Body of pancreas (tissue), 4 donors: ENCODE measurements at regions not wholly inside any gene's neighbourhood (a gene's known extent, or its start where the extent isn't known, plus 50 kb on each side); places are given as distances from the start of the nearest gene placed in this dataset.

ENCODE experiments used
- ATAC-seq: fragments of 150-250 bp; one replicate; pipeline ENCODE4 v1.9.1; 2016
- DNase-seq, 4 donors: peaks; one replicate each; pipeline ENCODE4 v3.0.0-alpha.2; 2019
- H3K27ac ChIP-seq, 4 donors: fragments of 200-600 bp; sonication (generic); 1 replicate in 3 of 4; 2 replicates in 1 of 4; pipeline versions ENCODE4 v1.5.1 to v1.6.1; 2016 to 2019; ENCODE audit warnings: mild to moderate bottlenecking in 1 of 4, mixed read lengths in 1 of 4, moderate library complexity in 1 of 4
- H3K27me3 ChIP-seq, 2 donors: fragments of 200-600 bp; sonication (generic); one replicate each; pipeline ENCODE4 v1.6.0; 2016; ENCODE audit warnings: mild to moderate bottlenecking in 1 of 2
- H3K36me3 ChIP-seq, 2 donors: fragments of 200-600 bp; sonication (generic); replicated peaks in 1 of 2; 2 replicates each; pipeline ENCODE4 v1.5.1; 2016; ENCODE audit warnings: low read depth in 2 of 2; ENCODE audit not compliant: insufficient read depth in 1 of 2
- H3K4me1 ChIP-seq: fragments of 200-600 bp; sonication (generic); one replicate; pipeline ENCODE4 v1.6.0; 2016
- H3K4me3 ChIP-seq, 2 donors: fragments of 200-600 bp; sonication (generic); 1 replicate in 1 of 2; 2 replicates in 1 of 2; pipeline ENCODE4 v1.5.1; 2016 to 2019
- H3K9me3 ChIP-seq, 3 donors: fragments of 200-600 bp; sonication (generic); 1 replicate in 2 of 3; 2 replicates in 1 of 3; pipeline ENCODE4 v1.5.1; 2016
- CTCF ChIP-seq, 7 experiments: fragments of 450-650 bp in 4 of 7; fragments of 200-600 bp in 3 of 7; sonication (generic) in 3 of 7; IDR thresholded peaks; one replicate each; pipeline ENCODE4 v1.5.1; 2016 to 2019; ENCODE audit warnings: antibody characterized with exemption in 7 of 7
- POLR2A ChIP-seq, 3 donors: fragments of 450-650 bp; IDR thresholded peaks; one replicate each; pipeline ENCODE4 v1.6.1; 2016; ENCODE audit warnings: antibody characterized with exemption in 3 of 3, mild to moderate bottlenecking in 2 of 3
- WGBS, 2 donors: methylation state at CpG; one replicate each; pipeline ENCODE4 v1.1.5; 2017; 5-methylcytosine and 5-hydroxymethylcytosine counted together
- intact Hi-C: fragments of 100-400 bp; cut with DNase I; formaldehyde crosslinking; loops from one replicate; pipeline ENCODE4 v1.15.1; 2023

- intact Hi-C loops: no loop called here
- no peak for DNase-seq
- H3K36me3 ChIP-seq: no peaks in the 10 kb centered on the region
- no peak overlapping the region for H3K27ac ChIP-seq
- no peaks in the 10 kb centered on the region for H3K9me3 ChIP-seq
- H3K27me3 ChIP-seq: no peaks in the 10 kb centered on the region
- ATAC-seq: no peak
- no peak for TF ChIP-seq CTCF (IDR thresholded peaks at IDR 0.05)
- TF ChIP-seq POLR2A (IDR thresholded peaks at IDR 0.05): no peak
- H3K4me1 ChIP-seq: no peaks in the 10 kb centered on the region
- no peak overlapping the region for H3K4me3 ChIP-seq
Measured at GRCh38 chr6:67986694-67987232, 648.3 kb upstream of the ADGRB3 start.

GRCh38 chr6:67976486-67976885 is 658.6 kb upstream of the ADGRB3 start:
- Histone ChIP-seq H3K4me3 (no peak overlapping the region), H3K36me3 (no peaks in the 10 kb centered on the region), H3K27ac (no peak overlapping the region), H3K9me3 (no peaks in the 10 kb centered on the region), H3K27me3 (no peaks in the 10 kb centered on the region), H3K4me1 (no peaks in the 10 kb centered on the region)
- no peak for DNase-seq
- ATAC-seq: no peak
- TF ChIP-seq CTCF (IDR thresholded peaks at IDR 0.05): no peak
- no peak for TF ChIP-seq POLR2A (IDR thresholded peaks at IDR 0.05)
- intact Hi-C loops: no loop called here
- 74 to 78% methylated on average over 2 of the region's 2 CpGs for WGBS, 2 donors

GRCh38 chr6:67974931-67975330 is 660.2 kb upstream of the ADGRB3 start:
- intact Hi-C loops: no loop called here
- no peak overlapping the region for H3K27ac ChIP-seq

GRCh38 chr6:67971812-67972211 is 663.3 kb upstream of the ADGRB3 start:
- Histone ChIP-seq H3K27me3 (no peaks in the 10 kb centered on the region), H3K27ac (no peak overlapping the region), H3K9me3 (no peaks in the 10 kb centered on the region), H3K4me1 (no peaks in the 10 kb centered on the region), H3K36me3 (no peaks in the 10 kb centered on the region), H3K4me3 (no peak overlapping the region)
- ATAC-seq: no peak
- no peak for TF ChIP-seq CTCF (IDR thresholded peaks at IDR 0.05)
- no peak for TF ChIP-seq POLR2A (IDR thresholded peaks at IDR 0.05)
- 54 to 58% methylated on average over 1 of the region's 1 CpG for WGBS, 2 donors
- intact Hi-C loops: no loop called here
- no peak for DNase-seq

More at GRCh38 chr6:67974931-67975330, 660.2 kb upstream of the ADGRB3 start:
- no peak for TF ChIP-seq POLR2A (IDR thresholded peaks at IDR 0.05)
- TF ChIP-seq CTCF (IDR thresholded peaks at IDR 0.05): no peak
- no peak for ATAC-seq
- H3K27me3 ChIP-seq: no peaks in the 10 kb centered on the region
- no peaks in the 10 kb centered on the region for H3K4me1 ChIP-seq
- H3K9me3 ChIP-seq: no peaks in the 10 kb centered on the region
- no peaks in the 10 kb centered on the region for H3K36me3 ChIP-seq
- no peak for DNase-seq
- no peak overlapping the region for H3K4me3 ChIP-seq

GRCh38 chr6:67966830-67967229 is 668.3 kb upstream of the ADGRB3 start:
- no peak for TF ChIP-seq POLR2A (IDR thresholded peaks at IDR 0.05)
- TF ChIP-seq CTCF (IDR thresholded peaks at IDR 0.05): no peak
- Histone ChIP-seq H3K27ac (no peak overlapping the region), H3K27me3 (no peaks in the 10 kb centered on the region), H3K4me3 (no peak overlapping the region), H3K36me3 (no peaks in the 10 kb centered on the region), H3K4me1 (no peaks in the 10 kb centered on the region), H3K9me3 (no peaks in the 10 kb centered on the region)
- intact Hi-C loops: no loop called here
- no peak for DNase-seq
- no peak for ATAC-seq
- 64 to 67% methylated on average over 1 of the region's 1 CpG for WGBS, 2 donors
